ENCODE measurements at regions not wholly inside any gene's neighbourhood (a gene's known extent, or its start where the extent isn't known, plus 50 kb on each side); places are given as distances from the start of the nearest gene placed in this dataset.

DNA sequence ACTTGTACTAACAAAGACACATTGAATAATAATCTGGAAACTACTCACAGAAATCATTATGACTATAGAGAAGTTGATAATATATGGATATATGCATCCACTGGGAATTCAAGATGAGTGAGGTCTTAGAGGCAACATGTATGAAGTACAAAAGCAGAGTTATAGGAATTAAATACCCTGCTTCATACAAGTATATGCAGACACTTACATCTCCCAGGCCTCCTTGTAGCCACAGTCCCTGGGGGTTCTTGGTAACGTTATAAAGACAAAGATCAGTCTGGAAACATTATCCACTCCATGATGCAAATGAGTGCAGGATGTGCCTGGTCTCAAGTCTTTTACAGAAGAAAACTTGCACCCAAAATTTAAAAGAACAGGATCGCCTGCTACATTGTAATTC, 92.4 kb upstream of the ANXA1 start:
- no peak overlapping the region for H3K4me3 ChIP-seq (replicated peaks; ENCODE audit: low read depth, low read length)
- DNase-seq (ENCODE audit: extremely low read depth, low read depth), result no peak
- TF ChIP-seq, protein P1, sequence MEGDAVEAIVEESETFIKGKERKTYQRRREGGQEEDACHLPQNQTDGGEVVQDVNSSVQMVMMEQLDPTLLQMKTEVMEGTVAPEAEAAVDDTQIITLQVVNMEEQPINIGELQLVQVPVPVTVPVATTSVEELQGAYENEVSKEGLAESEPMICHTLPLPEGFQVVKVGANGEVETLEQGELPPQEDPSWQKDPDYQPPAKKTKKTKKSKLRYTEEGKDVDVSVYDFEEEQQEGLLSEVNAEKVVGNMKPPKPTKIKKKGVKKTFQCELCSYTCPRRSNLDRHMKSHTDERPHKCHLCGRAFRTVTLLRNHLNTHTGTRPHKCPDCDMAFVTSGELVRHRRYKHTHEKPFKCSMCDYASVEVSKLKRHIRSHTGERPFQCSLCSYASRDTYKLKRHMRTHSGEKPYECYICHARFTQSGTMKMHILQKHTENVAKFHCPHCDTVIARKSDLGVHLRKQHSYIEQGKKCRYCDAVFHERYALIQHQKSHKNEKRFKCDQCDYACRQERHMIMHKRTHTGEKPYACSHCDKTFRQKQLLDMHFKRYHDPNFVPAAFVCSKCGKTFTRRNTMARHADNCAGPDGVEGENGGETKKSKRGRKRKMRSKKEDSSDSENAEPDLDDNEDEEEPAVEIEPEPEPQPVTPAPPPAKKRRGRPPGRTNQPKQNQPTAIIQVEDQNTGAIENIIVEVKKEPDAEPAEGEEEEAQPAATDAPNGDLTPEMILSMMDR (IDR thresholded peaks at IDR 0.05; ENCODE audit: low read depth, low read length, missing control alignments), result no peak

DNA sequence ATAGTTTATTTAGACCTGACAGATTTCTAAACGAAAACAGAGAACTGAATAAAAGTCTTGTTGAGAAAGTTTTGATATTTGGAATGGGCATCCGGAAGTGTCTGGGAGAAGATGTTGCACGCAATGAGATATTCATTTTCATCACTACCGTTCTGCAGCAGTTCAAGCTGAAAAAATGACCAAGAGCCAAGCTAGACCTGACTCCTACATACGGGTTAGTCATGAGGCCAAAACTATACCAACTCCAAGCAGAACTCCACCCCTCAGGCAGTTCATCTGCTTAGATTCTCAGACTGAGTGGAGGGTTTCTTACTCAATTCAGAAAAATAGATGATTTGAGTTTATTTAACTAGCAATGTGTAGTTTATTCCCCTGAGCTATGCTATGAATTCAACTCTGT, 95.4 kb upstream of the ANXA1 start:
- TF ChIP-seq, protein P1 (IDR thresholded peaks at IDR 0.05; ENCODE audit: low read depth, low read length, missing control alignments), result no peak
- no peak overlapping the region for H3K4me3 ChIP-seq (replicated peaks; ENCODE audit: low read depth, low read length)
- DNase-seq (ENCODE audit: extremely low read depth, low read depth), result no peak

DNA sequence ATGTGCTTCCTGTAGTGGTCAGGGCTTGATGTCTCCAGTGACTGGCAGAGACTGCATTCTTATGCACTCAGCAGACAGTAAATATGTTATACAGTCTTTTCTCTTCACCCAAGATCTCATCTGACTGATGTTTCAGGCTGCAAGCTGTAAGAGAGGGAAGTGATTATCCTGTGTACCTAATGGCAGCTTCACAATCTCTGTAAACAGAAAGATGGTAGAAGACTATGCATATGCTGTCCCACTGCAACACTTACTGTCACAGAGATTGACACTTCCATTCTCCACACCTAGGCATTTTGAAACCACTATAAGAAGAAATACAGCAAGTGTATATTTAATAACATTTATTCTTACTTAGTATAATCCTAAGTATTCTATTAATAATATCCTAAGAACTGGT, 97.6 kb upstream of the ANXA1 start:
- TF ChIP-seq, protein P1 (IDR thresholded peaks at IDR 0.05; ENCODE audit: low read depth, low read length, missing control alignments), result no peak

DNA sequence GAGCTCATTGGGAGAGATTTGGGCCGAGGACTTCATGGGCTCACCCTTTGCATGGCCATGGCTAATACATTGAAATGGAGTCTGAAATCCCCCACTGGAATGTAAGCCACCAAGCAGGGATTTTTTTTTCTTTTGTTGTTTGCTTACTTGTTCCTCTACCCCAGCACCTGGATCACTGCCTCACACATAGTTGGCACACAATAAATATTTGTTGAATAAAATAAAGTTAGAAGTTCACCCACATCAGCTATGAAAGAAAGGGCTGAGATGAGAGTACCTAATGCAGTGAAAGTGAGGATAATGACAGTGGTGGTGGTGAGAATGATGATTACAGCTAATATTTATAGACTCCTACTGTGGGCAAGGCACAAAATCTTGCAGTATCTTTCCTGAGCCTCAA, 98.1 kb upstream of the ANXA1 start:
- TF ChIP-seq, protein P1 (IDR thresholded peaks at IDR 0.05; ENCODE audit: low read depth, low read length, missing control alignments), result no peak
- no peak overlapping the region for H3K4me3 ChIP-seq (replicated peaks; ENCODE audit: low read depth, low read length)
- DNase-seq (ENCODE audit: extremely low read depth, low read depth), result no peak

More for the DNA sequence above, 97.6 kb upstream of the ANXA1 start:
- H3K4me3 ChIP-seq (replicated peaks; ENCODE audit: low read depth, low read length), result no peak overlapping the region
- no peak for DNase-seq (ENCODE audit: extremely low read depth, low read depth)

DNA sequence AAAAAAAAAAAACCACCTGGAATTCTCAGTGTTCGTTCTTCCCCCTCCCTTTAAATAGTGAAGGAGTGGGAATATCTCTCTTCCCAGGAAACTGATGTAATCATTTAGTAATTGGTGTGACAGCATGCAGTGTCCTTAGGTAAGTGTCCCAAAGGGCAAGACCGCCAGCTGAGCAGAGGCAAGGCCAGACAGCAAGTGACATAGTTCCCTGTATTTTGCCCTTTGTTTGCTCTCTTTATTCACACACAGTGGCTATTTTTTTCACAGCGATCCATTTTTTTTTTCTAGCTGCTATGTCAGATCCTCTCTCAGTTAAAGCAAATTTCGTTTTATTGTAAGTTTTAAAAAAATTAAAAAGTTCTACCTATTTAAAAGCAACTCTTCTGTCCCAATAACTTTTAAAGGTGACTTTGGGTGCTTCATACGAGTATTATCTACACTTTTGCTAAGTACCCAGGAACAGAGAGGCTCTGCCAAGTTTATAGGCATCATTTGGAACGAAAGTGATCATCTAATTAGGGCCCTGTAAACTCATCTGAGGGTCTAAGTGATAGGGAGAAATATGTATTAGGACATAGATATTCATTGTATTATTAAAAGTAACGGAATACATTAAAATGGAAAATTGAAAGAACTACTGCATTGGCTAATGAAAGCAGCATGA, 98.2 kb upstream of the ALDH1A1 start:
- H3K4me3 ChIP-seq (replicated peaks; ENCODE audit: low read depth, low read length), result no peak overlapping the region
- no peak for DNase-seq (ENCODE audit: extremely low read depth, low read depth)
- TF ChIP-seq, protein P1 (IDR thresholded peaks at IDR 0.05; ENCODE audit: low read depth, low read length, missing control alignments), result no peak

DNA sequence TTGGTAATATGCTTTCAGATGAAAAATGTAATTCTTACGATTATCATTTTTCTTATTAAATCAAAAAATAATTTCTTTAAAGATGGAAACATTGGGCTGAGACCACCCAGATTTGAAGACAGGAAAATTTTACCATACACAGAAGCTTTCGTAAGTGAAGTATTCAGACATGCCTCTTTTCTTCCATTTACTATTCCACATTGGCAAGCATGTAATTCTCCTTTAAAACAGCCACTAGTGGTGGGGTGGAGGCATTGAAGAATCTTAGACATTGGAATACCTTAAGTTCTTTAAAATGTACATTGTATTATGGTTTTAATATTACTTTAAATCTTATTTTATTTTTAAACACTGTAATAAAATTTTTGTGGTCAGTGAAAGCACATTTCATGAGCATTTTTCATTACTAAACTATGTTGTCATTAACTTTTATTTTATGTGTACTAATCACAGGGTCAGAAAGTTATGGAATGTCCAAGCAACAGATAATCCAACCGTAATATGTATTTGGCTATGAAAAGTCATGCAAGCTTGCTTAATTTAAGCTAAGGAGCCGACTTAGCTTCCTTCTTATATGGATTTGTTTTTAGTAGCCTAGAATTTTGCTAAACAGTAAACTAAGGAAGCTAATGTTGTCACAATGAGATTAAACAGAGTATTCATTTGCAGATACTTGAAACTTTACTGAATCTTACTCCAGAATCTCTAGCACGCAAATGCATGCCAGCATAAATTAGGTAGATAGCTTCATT, 97.4 kb upstream of the ALDH1A1 start:
- DNase-seq (ENCODE audit: extremely low read depth, low read depth), result no peak
- TF ChIP-seq, protein P1 (IDR thresholded peaks at IDR 0.05; ENCODE audit: low read depth, low read length, missing control alignments), result no peak
- no peak overlapping the region for H3K4me3 ChIP-seq (replicated peaks; ENCODE audit: low read depth, low read length)
